Stimulated activated CD4-positive, alpha-beta T cell treated with anti-CD3 and anti-CD28 coated beads, Interleukin-4, amount 100 ng/mL, for 24 hours (primary cell): ENCODE measurements at regions not wholly inside any gene's neighbourhood (a gene's known extent, or its start where the extent isn't known, plus 50 kb on each side); places are given as distances from the start of the nearest gene placed in this dataset.
A peak's percentile ranks its signal among the peaks of the same experiment; 100 is the strongest.

ENCODE experiments used
- DNase-seq: peaks from one replicate; pipeline ENCODE4 v3.0.0-alpha.2; 2020

GRCh38 chr12:19884021-19884492, 444.8 kb downstream of the AEBP2 start:
- no peak for DNase-seq

GRCh38 chr12:19885093-19885812, 446.0 kb downstream of the AEBP2 start:
- DNase-seq, result no peak

GRCh38 chr12:19886065-19886464, 446.8 kb downstream of the AEBP2 start:
- no peak for DNase-seq

- no peak for DNase-seq
These were observed 447.4 kb downstream of the AEBP2 start for GRCh38 chr12:19886639-19887064.

GRCh38 chr12:19890024-19890423, 450.7 kb downstream of the AEBP2 start:
- DNase-seq, result no peak

- DNase-seq, result no peak
These were observed 452.8 kb downstream of the AEBP2 start for GRCh38 chr12:19891936-19892591.

GRCh38 chr12:19893514-19893913, 454.2 kb downstream of the AEBP2 start:
- DNase-seq, result no peak

- DNase-seq, result no peak
These were observed 454.8 kb downstream of the AEBP2 start for GRCh38 chr12:19894050-19894449.

GRCh38 chr12:19894803-19895202, 455.5 kb downstream of the AEBP2 start:
- DNase-seq, result peak; percentile 25

GRCh38 chr12:19895246-19896020, 456.1 kb downstream of the AEBP2 start:
- DNase-seq, result no peak

- DNase-seq, result no peak
These were observed 456.7 kb downstream of the AEBP2 start for GRCh38 chr12:19896041-19896440.

- no peak for DNase-seq
These were observed 457.2 kb downstream of the AEBP2 start for GRCh38 chr12:19896534-19896933.

GRCh38 chr12:19897900-19898408, 458.7 kb downstream of the AEBP2 start:
- DNase-seq, result no peak

- no peak for DNase-seq
These were observed 462.5 kb downstream of the AEBP2 start for GRCh38 chr12:19901841-19902240.

- DNase-seq, result no peak
These were observed 463.5 kb upstream of the PDE3A start for GRCh38 chr12:19904819-19905218.

- no peak for DNase-seq
These were observed 459.5 kb upstream of the PDE3A start for GRCh38 chr12:19908830-19909229.

GRCh38 chr12:19909418-19909817, 458.9 kb upstream of the PDE3A start:
- DNase-seq, result no peak

GRCh38 chr12:19910681-19911080, 457.7 kb upstream of the PDE3A start:
- DNase-seq, result no peak

- no peak for DNase-seq
These were observed 455.3 kb upstream of the PDE3A start for GRCh38 chr12:19912991-19913390.

- no peak for DNase-seq
These were observed 452.7 kb upstream of the PDE3A start for GRCh38 chr12:19915392-19916195.

GRCh38 chr12:19916196-19916753, 452.1 kb upstream of the PDE3A start:
- no peak for DNase-seq

- no peak for DNase-seq
These were observed 451.4 kb upstream of the PDE3A start for GRCh38 chr12:19916974-19917373.
